ENCODE measurements at regions not wholly inside any gene's neighbourhood (a gene's known extent, or its start where the extent isn't known, plus 50 kb on each side); places are given as distances from the start of the nearest gene placed in this dataset.

- FAIRE-seq: no peak
These were observed 342.5 kb downstream of the RPS24 start for GRCh38 chr10:78375854-78376785.

GRCh38 chr10:78377356-78377755, 343.7 kb downstream of the RPS24 start:
- H3K36me3 ChIP-seq: no peaks in the 10 kb centered on the region
- intact Hi-C loops (cut with DNase I): no loop called here
- H3K4me1 ChIP-seq: no peaks in the 10 kb centered on the region
- no peaks in the 10 kb centered on the region for H3K27me3 ChIP-seq
- ATAC-seq (no peak), DNase-seq (no peak), FAIRE-seq (no peak)
- no peaks in the 10 kb centered on the region for H3K9me3 ChIP-seq
- no peak overlapping the region for H3K4me3 ChIP-seq
- no peak for TF ChIP-seq CTCF (IDR thresholded peaks at IDR 0.05)
- WGBS, 2 donors: 86 to 94% methylated on average over 1 of the region's 1 CpG
- no peak overlapping the region for H3K27ac ChIP-seq

More at GRCh38 chr10:78375854-78376785, 342.5 kb downstream of the RPS24 start:
- H3K4me1 ChIP-seq: no peaks in the 10 kb centered on the region
- TF ChIP-seq CTCF (IDR thresholded peaks at IDR 0.05): no peak
- intact Hi-C loops (cut with DNase I): no loop called here
- no peaks in the 10 kb centered on the region for H3K36me3 ChIP-seq
- H3K27ac ChIP-seq: no peak overlapping the region
- no peaks in the 10 kb centered on the region for H3K9me3 ChIP-seq
- H3K4me3 ChIP-seq: no peak overlapping the region
- 74 to 79% methylated on average over 17 of the region's 17 CpGs for WGBS, 2 donors
- H3K27me3 ChIP-seq: no peaks in the 10 kb centered on the region
- ATAC-seq (no peak), DNase-seq (no peak)

DNA sequence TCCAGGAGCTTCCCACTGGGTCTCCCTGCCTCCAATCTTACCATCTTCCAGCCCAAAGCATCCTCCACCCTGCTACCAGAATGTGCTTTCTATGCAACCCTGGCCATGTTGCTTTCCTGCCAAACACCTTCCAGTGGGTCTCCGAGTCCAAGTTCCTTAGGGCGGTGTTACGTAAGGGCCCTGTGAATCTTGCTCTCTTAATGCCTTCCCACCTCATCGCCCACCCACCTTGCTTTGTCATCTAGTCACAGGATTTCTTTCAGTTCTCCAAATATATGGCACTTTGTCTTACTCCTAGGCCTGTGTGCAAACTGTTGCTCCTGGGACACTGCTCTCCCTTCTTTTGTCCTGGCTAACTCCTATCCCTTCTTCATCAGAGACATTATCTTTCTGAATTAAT, 344.5 kb downstream of the RPS24 start:
- H3K27me3 ChIP-seq: no peaks in the 10 kb centered on the region

GRCh38 chr10:78381107-78381506, 347.4 kb downstream of the RPS24 start:
- intact Hi-C loops (cut with DNase I): no loop called here
- DNase-seq (no peak), ATAC-seq (no peak), FAIRE-seq (no peak)
- Histone ChIP-seq H3K4me3 (no peak overlapping the region), H3K36me3 (no peaks in the 10 kb centered on the region), H3K9me3 (no peaks in the 10 kb centered on the region), H3K27ac (no peak overlapping the region), H3K27me3 (no peaks in the 10 kb centered on the region), H3K4me1 (no peaks in the 10 kb centered on the region)
- TF ChIP-seq CTCF (IDR thresholded peaks at IDR 0.05): no peak
- 32 to 40% methylated on average over 19 of the region's 19 CpGs for WGBS, 2 donors

More for the DNA sequence above, 344.5 kb downstream of the RPS24 start:
- TF ChIP-seq CTCF (IDR thresholded peaks at IDR 0.05): no peak
- Histone ChIP-seq H3K27ac (no peak overlapping the region), H3K4me3 (no peak overlapping the region), H3K36me3 (no peaks in the 10 kb centered on the region), H3K9me3 (no peaks in the 10 kb centered on the region), H3K4me1 (no peaks in the 10 kb centered on the region)
- DNase-seq: no peak
- ATAC-seq: no peak
- 90 to 99% methylated on average over 4 of the region's 4 CpGs for WGBS, 2 donors
- intact Hi-C loops (cut with DNase I): no loop called here
- FAIRE-seq: no peak

GRCh38 chr10:78382047-78382446, 348.4 kb downstream of the RPS24 start:
- ATAC-seq: no peak
- Histone ChIP-seq H3K4me3 (no peak overlapping the region), H3K27me3 (no peaks in the 10 kb centered on the region), H3K27ac (no peak overlapping the region), H3K36me3 (no peaks in the 10 kb centered on the region), H3K9me3 (no peaks in the 10 kb centered on the region), H3K4me1 (no peaks in the 10 kb centered on the region)
- TF ChIP-seq CTCF (IDR thresholded peaks at IDR 0.05): no peak
- intact Hi-C loops (cut with DNase I): no loop called here
- WGBS, 2 donors: 76 to 83% methylated on average over 5 of the region's 5 CpGs
- DNase-seq: no peak
- no peak for FAIRE-seq

Measured in pancreas (tissue), 10 donors.